ENCODE measurements at regions not wholly inside any gene's neighbourhood (a gene's known extent, or its start where the extent isn't known, plus 50 kb on each side); places are given as distances from the start of the nearest gene placed in this dataset.

DNA sequence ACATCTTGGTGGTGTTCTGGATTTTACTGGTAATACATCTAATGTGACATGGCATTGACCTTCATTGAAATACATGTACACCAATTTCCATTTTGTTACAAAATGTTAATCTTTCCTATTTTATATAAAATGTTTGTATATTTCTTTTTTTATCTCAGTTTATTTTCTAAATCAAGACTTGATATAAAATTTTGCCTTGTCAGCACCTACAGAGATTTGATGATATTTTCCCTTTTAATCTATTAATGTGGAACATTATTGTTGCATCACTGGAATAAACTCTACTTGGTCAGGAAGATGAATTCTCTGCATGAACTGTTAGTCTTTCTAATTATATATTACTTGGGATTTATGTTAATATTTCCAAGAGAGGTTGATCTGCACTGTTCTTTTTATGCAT lies 294.0 kb upstream of the ETAA1 start:
- TF ChIP-seq, protein P1, sequence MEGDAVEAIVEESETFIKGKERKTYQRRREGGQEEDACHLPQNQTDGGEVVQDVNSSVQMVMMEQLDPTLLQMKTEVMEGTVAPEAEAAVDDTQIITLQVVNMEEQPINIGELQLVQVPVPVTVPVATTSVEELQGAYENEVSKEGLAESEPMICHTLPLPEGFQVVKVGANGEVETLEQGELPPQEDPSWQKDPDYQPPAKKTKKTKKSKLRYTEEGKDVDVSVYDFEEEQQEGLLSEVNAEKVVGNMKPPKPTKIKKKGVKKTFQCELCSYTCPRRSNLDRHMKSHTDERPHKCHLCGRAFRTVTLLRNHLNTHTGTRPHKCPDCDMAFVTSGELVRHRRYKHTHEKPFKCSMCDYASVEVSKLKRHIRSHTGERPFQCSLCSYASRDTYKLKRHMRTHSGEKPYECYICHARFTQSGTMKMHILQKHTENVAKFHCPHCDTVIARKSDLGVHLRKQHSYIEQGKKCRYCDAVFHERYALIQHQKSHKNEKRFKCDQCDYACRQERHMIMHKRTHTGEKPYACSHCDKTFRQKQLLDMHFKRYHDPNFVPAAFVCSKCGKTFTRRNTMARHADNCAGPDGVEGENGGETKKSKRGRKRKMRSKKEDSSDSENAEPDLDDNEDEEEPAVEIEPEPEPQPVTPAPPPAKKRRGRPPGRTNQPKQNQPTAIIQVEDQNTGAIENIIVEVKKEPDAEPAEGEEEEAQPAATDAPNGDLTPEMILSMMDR (IDR thresholded peaks at IDR 0.05) = no peak
- TF ChIP-seq POLR2A (IDR thresholded peaks at IDR 0.05) = no peak
